HFF-Myc (cell line): ENCODE measurements at regions not wholly inside any gene's neighbourhood (a gene's known extent, or its start where the extent isn't known, plus 50 kb on each side); places are given as distances from the start of the nearest gene placed in this dataset.
A peak's percentile ranks its signal among the peaks of the same experiment; 100 is the strongest.

Experiments
- DNase-seq: peaks from one replicate; pipeline ENCODE4 v3.0.0-alpha.2; 2011; ENCODE audit warnings: low read depth; ENCODE audit errors: extremely low read depth
- H3K4me3 ChIP-seq: replicated peaks from 2 replicates; pipeline ENCODE4 v1.5.1; 2011; ENCODE audit warnings: low read depth, mild to moderate bottlenecking, control low read depth, low read length
- CTCF ChIP-seq: IDR thresholded peaks from 2 replicates; pipeline ENCODE4 v1.5.1; 2012; ENCODE audit warnings: mild to moderate bottlenecking, low read depth, low read length, control low read depth; ENCODE audit errors: missing control alignments

- DNase-seq, result peak; percentile 20
- TF ChIP-seq CTCF, result no peak
- no peak overlapping the region for H3K4me3 ChIP-seq
Observed at GRCh38 chr18:7467708-7468466, 99.2 kb upstream of the PTPRM start.

- H3K4me3 ChIP-seq, result no peak overlapping the region
- no peak for DNase-seq
- TF ChIP-seq CTCF, result no peak
Observed at GRCh38 chr18:7470101-7470500, 97.0 kb upstream of the PTPRM start.

- H3K4me3 ChIP-seq, result no peak overlapping the region
- no peak for TF ChIP-seq CTCF
- peak; percentile 32 for DNase-seq
Observed at GRCh38 chr18:7470503-7470902, 96.6 kb upstream of the PTPRM start.

GRCh38 chr18:7476386-7476785 lies 90.7 kb upstream of the PTPRM start:
- DNase-seq, result no peak
- no peak overlapping the region for H3K4me3 ChIP-seq
- TF ChIP-seq CTCF, result no peak

- no peak for TF ChIP-seq CTCF
- H3K4me3 ChIP-seq, result no peak overlapping the region
- no peak for DNase-seq
Observed at GRCh38 chr18:7479756-7480155, 87.4 kb upstream of the PTPRM start.

GRCh38 chr18:7480879-7481278 lies 86.2 kb upstream of the PTPRM start:
- no peak overlapping the region for H3K4me3 ChIP-seq
- no peak for TF ChIP-seq CTCF
- no peak for DNase-seq

GRCh38 chr18:7482342-7482741 lies 84.8 kb upstream of the PTPRM start:
- no peak for DNase-seq
- no peak for TF ChIP-seq CTCF
- H3K4me3 ChIP-seq, result no peak overlapping the region
